Erythroblast (primary cell): ENCODE measurements at regions not wholly inside any gene's neighbourhood (a gene's known extent, or its start where the extent isn't known, plus 50 kb on each side); places are given as distances from the start of the nearest gene placed in this dataset.
"Not testable (repeated sequence)": the region's sequence is repeated elsewhere in the genome, so short reads cannot be mapped to it uniquely, and the experiment has no call there.

ENCODE experiments used
- GATA1 ChIP-seq: IDR thresholded peaks from 2 replicates; pipeline ENCODE4 v1.6.1; 2011; ENCODE audit warnings: low read depth, mild to moderate bottlenecking, control low read depth, low read length, moderate library complexity
- POLR2A ChIP-seq: IDR thresholded peaks from 2 replicates; pipeline ENCODE4 v1.6.1; 2011; ENCODE audit warnings: mild to moderate bottlenecking, low read length

- TF ChIP-seq POLR2A, GATA1: not testable (repeated sequence)
Measured at GRCh38 chrX:38963244-38963643, 162.0 kb downstream of the MID1IP1 start.
